Neural crest cell (in vitro differentiated cells): ENCODE measurements at regions not wholly inside any gene's neighbourhood (a gene's known extent, or its start where the extent isn't known, plus 50 kb on each side); places are given as distances from the start of the nearest gene placed in this dataset.

Experiments
- DNase-seq: peaks from one replicate; pipeline ENCODE4 v3.0.0; 2021; ENCODE audit warnings: low read depth, mixed read lengths, low spot score
- H3K27ac Mint-ChIP-seq: one replicate; pipeline ENCODE4 v1.8.0; 2021; ENCODE audit warnings: mild to moderate bottlenecking, mixed read lengths; ENCODE audit not compliant: unreplicated experiment
- H3K27me3 Mint-ChIP-seq: 2 replicates; pipeline ENCODE4 v1.8.0; 2021; ENCODE audit warnings: low read depth, mild to moderate bottlenecking, mixed read lengths
- H3K36me3 Mint-ChIP-seq: 2 replicates; pipeline ENCODE4 v1.8.0; 2021; ENCODE audit warnings: low read depth, mild to moderate bottlenecking, mixed read lengths
- H3K4me1 Mint-ChIP-seq: 2 replicates; pipeline ENCODE4 v1.8.0; 2021; ENCODE audit warnings: mixed read lengths
- H3K4me3 Mint-ChIP-seq: one replicate; pipeline ENCODE4 v1.8.0; 2021; ENCODE audit warnings: mild to moderate bottlenecking, mixed read lengths
- H3K9me3 Mint-ChIP-seq: 2 replicates; pipeline ENCODE4 v1.8.0; 2021; ENCODE audit warnings: mixed read lengths
- CTCF ChIP-seq: fragments of 200-600 bp; sonication (generic); conservative IDR thresholded peaks from 2 replicates; pipeline ENCODE4 v1.5.0; 2021; ENCODE audit warnings: antibody characterized with exemption, mild to moderate bottlenecking

- H3K36me3 Mint-ChIP-seq, result no peaks in the 10 kb centered on the region
- H3K4me3 Mint-ChIP-seq, result no peak overlapping the region
- no peak for DNase-seq
- no peak for TF ChIP-seq CTCF
- peaks cover 6% of the 10 kb centered on the region for H3K27me3 Mint-ChIP-seq
- no peaks in the 10 kb centered on the region for H3K9me3 Mint-ChIP-seq
- H3K27ac Mint-ChIP-seq, result no peak overlapping the region
- H3K4me1 Mint-ChIP-seq, result no peaks in the 10 kb centered on the region
Observed at GRCh38 chr1:220955116-220955515, 75.9 kb downstream of the HLX start.

DNA sequence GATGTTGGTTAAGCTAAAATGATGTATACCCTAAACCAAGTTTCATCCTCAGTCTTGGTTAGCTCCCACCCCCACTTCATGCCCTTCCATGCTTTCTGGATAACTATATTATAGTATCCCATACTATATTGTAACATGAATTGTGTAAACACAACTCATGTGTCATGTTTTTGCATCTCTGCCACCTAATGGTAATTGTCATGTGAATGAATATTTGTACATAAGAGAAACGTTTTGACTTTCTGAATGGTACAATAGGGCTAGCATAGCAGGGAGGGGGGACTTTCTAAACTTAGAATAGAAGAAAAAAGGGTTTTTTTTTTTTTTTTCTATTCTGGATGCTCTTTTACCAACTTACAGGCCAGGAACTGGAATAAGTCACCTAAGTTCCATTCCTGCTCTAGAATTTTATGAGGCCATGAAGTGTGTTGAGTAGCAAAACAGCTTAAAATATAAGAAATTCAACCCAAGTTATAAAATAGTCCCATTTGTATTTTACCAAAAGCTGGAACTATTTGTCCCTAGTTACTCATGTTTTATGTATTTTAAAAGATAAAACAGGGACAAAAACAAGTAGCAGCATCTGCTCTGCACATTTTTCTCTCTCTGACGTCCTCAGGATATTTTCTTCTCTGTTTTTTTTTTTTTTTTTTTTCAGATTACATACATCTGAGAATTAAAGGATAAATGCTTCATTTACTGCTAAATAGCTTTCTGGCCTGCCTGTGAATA is 77.4 kb downstream of the HLX start:
- no peak for DNase-seq
- Mint-ChIP-seq H3K27me3 (peaks cover 7% of the 10 kb centered on the region), H3K36me3 (no peaks in the 10 kb centered on the region), H3K4me3 (no peak overlapping the region), H3K27ac (no peak overlapping the region), H3K4me1 (no peaks in the 10 kb centered on the region), H3K9me3 (peaks cover 2% of the 10 kb centered on the region)
- TF ChIP-seq CTCF, result no peak

GRCh38 chr1:220957233-220957605 is 78.0 kb downstream of the HLX start:
- Mint-ChIP-seq H3K4me1 (no peaks in the 10 kb centered on the region), H3K36me3 (no peaks in the 10 kb centered on the region), H3K9me3 (peaks cover 3% of the 10 kb centered on the region), H3K27me3 (peaks cover 7% of the 10 kb centered on the region), H3K27ac (no peak overlapping the region), H3K4me3 (no peak overlapping the region)
- no peak for DNase-seq
- no peak for TF ChIP-seq CTCF

DNA sequence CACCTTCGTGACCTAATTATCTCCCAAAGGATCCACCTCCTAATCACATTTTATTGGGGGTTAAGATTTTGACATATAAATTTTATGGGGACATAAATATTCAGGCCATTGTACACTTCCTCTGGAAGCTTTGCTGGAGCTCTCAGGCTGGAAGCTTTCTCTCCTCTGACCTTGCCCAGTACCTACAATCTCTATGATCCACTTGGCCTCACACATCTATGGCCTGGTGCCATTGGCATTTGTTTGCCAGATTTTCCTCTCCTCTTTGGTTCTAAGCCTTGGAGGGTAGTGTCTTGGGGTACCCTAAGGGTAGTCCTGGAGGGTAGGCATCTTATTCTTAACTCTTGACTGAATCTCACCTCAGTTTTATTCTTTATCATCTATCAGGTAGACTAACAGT is 79.0 kb downstream of the HLX start:
- DNase-seq, result no peak
- no peak for TF ChIP-seq CTCF
- Mint-ChIP-seq H3K4me1 (no peaks in the 10 kb centered on the region), H3K27me3 (peaks cover 7% of the 10 kb centered on the region), H3K9me3 (peaks cover 3% of the 10 kb centered on the region), H3K4me3 (no peak overlapping the region), H3K27ac (no peak overlapping the region), H3K36me3 (no peaks in the 10 kb centered on the region)

- H3K4me1 Mint-ChIP-seq, result no peaks in the 10 kb centered on the region
- H3K27ac Mint-ChIP-seq, result no peak overlapping the region
- H3K9me3 Mint-ChIP-seq, result peaks cover 7% of the 10 kb centered on the region
- no peak for DNase-seq
- peaks cover 7% of the 10 kb centered on the region for H3K27me3 Mint-ChIP-seq
- no peak overlapping the region for H3K4me3 Mint-ChIP-seq
- no peaks in the 10 kb centered on the region for H3K36me3 Mint-ChIP-seq
- TF ChIP-seq CTCF, result no peak
Observed at GRCh38 chr1:220962031-220962751, 82.9 kb downstream of the HLX start.
